ENCODE measurements at regions not wholly inside any gene's neighbourhood (a gene's known extent, or its start where the extent isn't known, plus 50 kb on each side); places are given as distances from the start of the nearest gene placed in this dataset.
A peak's percentile ranks its signal among the peaks of the same experiment; 100 is the strongest.

DNA sequence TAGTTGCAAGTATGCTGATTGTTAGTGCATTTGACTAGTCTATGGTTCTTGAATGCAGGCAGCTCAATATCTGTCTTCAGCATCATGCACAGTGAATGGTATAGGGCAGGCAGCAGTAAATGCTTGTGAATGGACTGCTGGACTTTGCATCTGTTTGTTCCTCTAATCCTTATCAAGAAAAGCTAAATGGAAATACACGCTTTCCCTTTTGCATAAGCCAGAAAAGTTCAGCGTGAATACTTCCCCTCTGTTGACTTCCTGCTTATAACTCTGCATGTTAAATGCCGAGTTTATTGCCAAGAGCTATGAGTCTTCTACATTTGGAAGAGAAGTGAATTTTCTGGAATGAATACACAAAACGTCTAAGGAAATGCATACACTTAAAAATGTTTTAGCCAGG, 127.9 kb upstream of the CPHXL start:
- TF ChIP-seq, protein P1, sequence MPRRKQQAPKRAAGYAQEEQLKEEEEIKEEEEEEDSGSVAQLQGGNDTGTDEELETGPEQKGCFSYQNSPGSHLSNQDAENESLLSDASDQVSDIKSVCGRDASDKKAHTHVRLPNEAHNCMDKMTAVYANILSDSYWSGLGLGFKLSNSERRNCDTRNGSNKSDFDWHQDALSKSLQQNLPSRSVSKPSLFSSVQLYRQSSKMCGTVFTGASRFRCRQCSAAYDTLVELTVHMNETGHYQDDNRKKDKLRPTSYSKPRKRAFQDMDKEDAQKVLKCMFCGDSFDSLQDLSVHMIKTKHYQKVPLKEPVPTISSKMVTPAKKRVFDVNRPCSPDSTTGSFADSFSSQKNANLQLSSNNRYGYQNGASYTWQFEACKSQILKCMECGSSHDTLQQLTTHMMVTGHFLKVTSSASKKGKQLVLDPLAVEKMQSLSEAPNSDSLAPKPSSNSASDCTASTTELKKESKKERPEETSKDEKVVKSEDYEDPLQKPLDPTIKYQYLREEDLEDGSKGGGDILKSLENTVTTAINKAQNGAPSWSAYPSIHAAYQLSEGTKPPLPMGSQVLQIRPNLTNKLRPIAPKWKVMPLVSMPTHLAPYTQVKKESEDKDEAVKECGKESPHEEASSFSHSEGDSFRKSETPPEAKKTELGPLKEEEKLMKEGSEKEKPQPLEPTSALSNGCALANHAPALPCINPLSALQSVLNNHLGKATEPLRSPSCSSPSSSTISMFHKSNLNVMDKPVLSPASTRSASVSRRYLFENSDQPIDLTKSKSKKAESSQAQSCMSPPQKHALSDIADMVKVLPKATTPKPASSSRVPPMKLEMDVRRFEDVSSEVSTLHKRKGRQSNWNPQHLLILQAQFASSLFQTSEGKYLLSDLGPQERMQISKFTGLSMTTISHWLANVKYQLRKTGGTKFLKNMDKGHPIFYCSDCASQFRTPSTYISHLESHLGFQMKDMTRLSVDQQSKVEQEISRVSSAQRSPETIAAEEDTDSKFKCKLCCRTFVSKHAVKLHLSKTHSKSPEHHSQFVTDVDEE (CRISPR knock-in tag; IDR thresholded peaks at IDR 0.05), result no peak
- TF ChIP-seq ZFP30 (CRISPR knock-in tag; IDR thresholded peaks at IDR 0.05), result peak; percentile 37; the same call in 1 of the 2 replicates

DNA sequence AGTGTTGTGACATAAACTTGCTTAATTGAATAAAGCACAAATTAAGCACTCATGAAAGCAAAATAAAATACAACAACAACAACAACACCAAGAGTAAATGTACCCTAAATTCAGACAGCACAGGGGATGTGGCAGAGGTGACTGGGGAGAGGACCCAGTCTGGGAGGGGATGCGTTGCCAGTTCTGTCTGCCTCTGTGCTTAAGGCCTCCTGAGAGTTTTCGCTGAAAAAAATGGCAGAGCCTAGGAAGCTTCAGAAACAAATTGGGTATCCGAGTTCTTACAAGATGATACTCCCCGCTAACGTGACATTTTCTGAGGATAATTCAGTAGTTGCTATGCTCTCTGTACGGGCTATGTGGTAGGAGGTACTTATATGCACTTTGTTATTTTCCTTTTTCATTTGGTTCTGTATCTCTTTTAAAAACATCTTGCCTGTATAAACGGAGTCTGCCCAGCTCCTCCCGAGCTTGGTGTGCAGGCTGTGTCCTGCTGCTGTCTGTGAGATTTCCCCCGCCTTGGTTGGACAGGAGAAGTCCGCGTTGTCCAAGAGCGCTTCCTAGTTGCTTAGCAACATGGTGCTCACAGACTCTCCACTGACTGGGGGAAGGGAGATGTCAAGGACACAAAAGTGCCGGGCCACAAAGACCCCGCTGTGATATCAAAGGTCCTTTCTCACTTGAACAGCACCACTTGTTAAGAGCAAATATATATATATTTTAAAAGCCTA, 134.2 kb upstream of the CPHXL start:
- no peak for ATAC-seq

More for the DNA sequence above, 127.9 kb upstream of the CPHXL start:
- ATAC-seq, result no peak

More for the DNA sequence above, 134.2 kb upstream of the CPHXL start:
- TF ChIP-seq GLIS3 (CRISPR knock-in tag; IDR thresholded peaks at IDR 0.05) (no peak), OSR1 (CRISPR knock-in tag; IDR thresholded peaks at IDR 0.05) (no peak), BACH2 (CRISPR knock-in tag; IDR thresholded peaks at IDR 0.05; ENCODE audit: borderline replicate concordance) (no peak), PPARA (CRISPR knock-in tag; IDR thresholded peaks at IDR 0.05; ENCODE audit: borderline replicate concordance) (no peak), ESRRG (CRISPR knock-in tag; IDR thresholded peaks at IDR 0.05) (no peak), ISL1 (CRISPR knock-in tag; IDR thresholded peaks at IDR 0.05) (no peak), ZFP3 (CRISPR knock-in tag; IDR thresholded peaks at IDR 0.05) (no peak), ARNTL (CRISPR knock-in tag; IDR thresholded peaks at IDR 0.05; ENCODE audit: borderline replicate concordance, low read depth) (no peak), ZC3H10 (CRISPR knock-in tag; IDR thresholded peaks at IDR 0.05) (no peak), RARB (CRISPR knock-in tag; IDR thresholded peaks at IDR 0.05) (no peak), TOX (CRISPR knock-in tag; IDR thresholded peaks at IDR 0.05; ENCODE audit: borderline replicate concordance) (no peak), SNAI2 (CRISPR knock-in tag; IDR thresholded peaks at IDR 0.05) (no peak), ZNF70 (CRISPR knock-in tag; IDR thresholded peaks at IDR 0.05) (no peak), ZNF565 (CRISPR knock-in tag; conservative IDR thresholded peaks at IDR 0.05; ENCODE audit: low read depth) (no peak)
- TF ChIP-seq, protein P2, sequence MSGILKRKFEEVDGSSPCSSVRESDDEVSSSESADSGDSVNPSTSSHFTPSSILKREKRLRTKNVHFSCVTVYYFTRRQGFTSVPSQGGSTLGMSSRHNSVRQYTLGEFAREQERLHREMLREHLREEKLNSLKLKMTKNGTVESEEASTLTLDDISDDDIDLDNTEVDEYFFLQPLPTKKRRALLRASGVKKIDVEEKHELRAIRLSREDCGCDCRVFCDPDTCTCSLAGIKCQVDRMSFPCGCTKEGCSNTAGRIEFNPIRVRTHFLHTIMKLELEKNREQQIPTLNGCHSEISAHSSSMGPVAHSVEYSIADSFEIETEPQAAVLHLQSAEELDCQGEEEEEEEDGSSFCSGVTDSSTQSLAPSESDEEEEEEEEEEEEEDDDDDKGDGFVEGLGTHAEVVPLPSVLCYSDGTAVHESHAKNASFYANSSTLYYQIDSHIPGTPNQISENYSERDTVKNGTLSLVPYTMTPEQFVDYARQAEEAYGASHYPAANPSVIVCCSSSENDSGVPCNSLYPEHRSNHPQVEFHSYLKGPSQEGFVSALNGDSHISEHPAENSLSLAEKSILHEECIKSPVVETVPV (CRISPR knock-in tag; IDR thresholded peaks at IDR 0.05), result no peak
- TF ChIP-seq, protein P1 (CRISPR knock-in tag; IDR thresholded peaks at IDR 0.05), result no peak
- TF ChIP-seq, protein P3, sequence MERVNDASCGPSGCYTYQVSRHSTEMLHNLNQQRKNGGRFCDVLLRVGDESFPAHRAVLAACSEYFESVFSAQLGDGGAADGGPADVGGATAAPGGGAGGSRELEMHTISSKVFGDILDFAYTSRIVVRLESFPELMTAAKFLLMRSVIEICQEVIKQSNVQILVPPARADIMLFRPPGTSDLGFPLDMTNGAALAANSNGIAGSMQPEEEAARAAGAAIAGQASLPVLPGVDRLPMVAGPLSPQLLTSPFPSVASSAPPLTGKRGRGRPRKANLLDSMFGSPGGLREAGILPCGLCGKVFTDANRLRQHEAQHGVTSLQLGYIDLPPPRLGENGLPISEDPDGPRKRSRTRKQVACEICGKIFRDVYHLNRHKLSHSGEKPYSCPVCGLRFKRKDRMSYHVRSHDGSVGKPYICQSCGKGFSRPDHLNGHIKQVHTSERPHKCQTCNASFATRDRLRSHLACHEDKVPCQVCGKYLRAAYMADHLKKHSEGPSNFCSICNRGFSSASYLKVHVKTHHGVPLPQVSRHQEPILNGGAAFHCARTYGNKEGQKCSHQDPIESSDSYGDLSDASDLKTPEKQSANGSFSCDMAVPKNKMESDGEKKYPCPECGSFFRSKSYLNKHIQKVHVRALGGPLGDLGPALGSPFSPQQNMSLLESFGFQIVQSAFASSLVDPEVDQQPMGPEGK (CRISPR knock-in tag; IDR thresholded peaks at IDR 0.05; ENCODE audit: borderline replicate concordance), result no peak
- TF ChIP-seq, protein P4, sequence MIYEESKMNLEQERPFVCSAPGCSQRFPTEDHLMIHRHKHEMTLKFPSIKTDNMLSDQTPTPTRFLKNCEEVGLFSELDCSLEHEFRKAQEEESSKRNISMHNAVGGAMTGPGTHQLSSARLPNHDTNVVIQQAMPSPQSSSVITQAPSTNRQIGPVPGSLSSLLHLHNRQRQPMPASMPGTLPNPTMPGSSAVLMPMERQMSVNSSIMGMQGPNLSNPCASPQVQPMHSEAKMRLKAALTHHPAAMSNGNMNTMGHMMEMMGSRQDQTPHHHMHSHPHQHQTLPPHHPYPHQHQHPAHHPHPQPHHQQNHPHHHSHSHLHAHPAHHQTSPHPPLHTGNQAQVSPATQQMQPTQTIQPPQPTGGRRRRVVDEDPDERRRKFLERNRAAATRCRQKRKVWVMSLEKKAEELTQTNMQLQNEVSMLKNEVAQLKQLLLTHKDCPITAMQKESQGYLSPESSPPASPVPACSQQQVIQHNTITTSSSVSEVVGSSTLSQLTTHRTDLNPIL (CRISPR knock-in tag; IDR thresholded peaks at IDR 0.05; ENCODE audit: low read depth), result no peak
- TF ChIP-seq, protein P5, sequence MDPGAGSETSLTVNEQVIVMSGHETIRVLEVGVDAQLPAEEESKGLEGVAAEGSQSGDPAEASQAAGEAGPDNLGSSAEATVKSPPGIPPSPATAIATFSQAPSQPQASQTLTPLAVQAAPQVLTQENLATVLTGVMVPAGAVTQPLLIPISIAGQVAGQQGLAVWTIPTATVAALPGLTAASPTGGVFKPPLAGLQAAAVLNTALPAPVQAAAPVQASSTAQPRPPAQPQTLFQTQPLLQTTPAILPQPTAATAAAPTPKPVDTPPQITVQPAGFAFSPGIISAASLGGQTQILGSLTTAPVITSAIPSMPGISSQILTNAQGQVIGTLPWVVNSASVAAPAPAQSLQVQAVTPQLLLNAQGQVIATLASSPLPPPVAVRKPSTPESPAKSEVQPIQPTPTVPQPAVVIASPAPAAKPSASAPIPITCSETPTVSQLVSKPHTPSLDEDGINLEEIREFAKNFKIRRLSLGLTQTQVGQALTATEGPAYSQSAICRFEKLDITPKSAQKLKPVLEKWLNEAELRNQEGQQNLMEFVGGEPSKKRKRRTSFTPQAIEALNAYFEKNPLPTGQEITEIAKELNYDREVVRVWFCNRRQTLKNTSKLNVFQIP (CRISPR knock-in tag; IDR thresholded peaks at IDR 0.05; ENCODE audit: borderline replicate concordance, low read depth), result no peak
